Astrocyte (in vitro differentiated cells and primary cell): ENCODE measurements at regions not wholly inside any gene's neighbourhood (a gene's known extent, or its start where the extent isn't known, plus 50 kb on each side); places are given as distances from the start of the nearest gene placed in this dataset.
"Not testable (repeated sequence)": the region's sequence is repeated elsewhere in the genome, so short reads cannot be mapped to it uniquely, and the experiment has no call there.

ENCODE experiments used
- DNase-seq: peaks from one replicate; pipeline ENCODE4 v3.0.0-alpha.2; 2010; ENCODE audit warnings: low read depth
- FAIRE-seq: peaks from 2 replicates; lab custom pipeline; 2011; peaks lifted over from hg19 to GRCh38; lab: Jason Lieb, UNC
- H2AFZ ChIP-seq: 2 replicates; pipeline ENCODE4 v1.6.0; 2012; ENCODE audit warnings: low read depth, low read length, inconsistent platforms
- H3K27ac ChIP-seq: 2 replicates; pipeline ENCODE4 v1.5.1; 2011; ENCODE audit warnings: low read depth, low read length, inconsistent platforms
- H3K27me3 ChIP-seq: 2 replicates; pipeline ENCODE4 v1.6.0; 2011; ENCODE audit warnings: low read length, inconsistent platforms; ENCODE audit not compliant: insufficient read depth
- H3K36me3 ChIP-seq: 2 replicates; pipeline ENCODE4 v1.5.1; 2011; ENCODE audit warnings: low read length, inconsistent platforms; ENCODE audit not compliant: insufficient read depth
- H3K4me1 ChIP-seq: 2 replicates; pipeline ENCODE4 v1.5.1; 2011; ENCODE audit warnings: low read length, inconsistent platforms; ENCODE audit not compliant: insufficient read depth
- H3K4me2 ChIP-seq: 2 replicates; pipeline ENCODE4 v1.6.0; 2012; ENCODE audit warnings: low read length, inconsistent platforms
- H3K4me3 ChIP-seq: 2 replicates; pipeline ENCODE4 v1.5.1; 2011; ENCODE audit warnings: low read depth, mild to moderate bottlenecking, low read length, inconsistent platforms; ENCODE audit not compliant: insufficient read depth
- H3K79me2 ChIP-seq: 2 replicates; pipeline ENCODE4 v1.6.0; 2012; ENCODE audit warnings: mild to moderate bottlenecking, low read length, inconsistent platforms; ENCODE audit not compliant: insufficient read depth
- H3K9ac ChIP-seq: 2 replicates; pipeline ENCODE4 v1.6.0; 2012; ENCODE audit warnings: mild to moderate bottlenecking, low read length, inconsistent platforms
- H3K9me3 ChIP-seq: 2 replicates; pipeline ENCODE4 v1.5.1; 2012; ENCODE audit warnings: low read depth, mild to moderate bottlenecking, low read length, inconsistent platforms; ENCODE audit not compliant: insufficient read depth
- H4K20me1 ChIP-seq: 2 replicates; pipeline ENCODE4 v1.6.0; 2012; ENCODE audit warnings: low read length, inconsistent platforms; ENCODE audit not compliant: insufficient read depth
- H3K27ac Mint-ChIP-seq: one replicate; pipeline ENCODE4 v1.8.0; 2021; ENCODE audit warnings: mild to moderate bottlenecking, mixed read lengths; ENCODE audit not compliant: unreplicated experiment
- H3K27me3 Mint-ChIP-seq: one replicate; pipeline ENCODE4 v1.8.0; 2021; ENCODE audit warnings: low read depth, mixed read lengths; ENCODE audit not compliant: unreplicated experiment
- H3K36me3 Mint-ChIP-seq: one replicate; pipeline ENCODE4 v1.8.0; 2021; ENCODE audit warnings: low read depth, mixed read lengths; ENCODE audit not compliant: unreplicated experiment
- H3K4me1 Mint-ChIP-seq: one replicate; pipeline ENCODE4 v1.8.0; 2021; ENCODE audit warnings: low read depth, mixed read lengths; ENCODE audit not compliant: unreplicated experiment
- H3K4me3 Mint-ChIP-seq: one replicate; pipeline ENCODE4 v1.8.0; 2021; ENCODE audit warnings: mild to moderate bottlenecking, moderate library complexity, mixed read lengths; ENCODE audit not compliant: unreplicated experiment
- H3K9me3 Mint-ChIP-seq: one replicate; pipeline ENCODE4 v1.8.0; 2021; ENCODE audit warnings: mild to moderate bottlenecking, mixed read lengths; ENCODE audit not compliant: unreplicated experiment
- CTCF ChIP-seq: IDR thresholded peaks from 2 replicates; pipeline ENCODE4 v1.5.1; 2011; ENCODE audit warnings: low read depth, mild to moderate bottlenecking, inconsistent platforms, low read length, moderate library complexity; ENCODE audit not compliant: insufficient read depth
- EZH2 ChIP-seq: IDR thresholded peaks from 2 replicates; pipeline ENCODE4 v1.6.1; 2012; ENCODE audit warnings: mild to moderate bottlenecking, low read length, inconsistent platforms; ENCODE audit not compliant: insufficient read depth

GRCh38 chr3:166860217-166860616 is 519.9 kb downstream of the ZBBX start:
- DNase-seq: no peak
- Histone ChIP-seq H3K4me2 (no peak overlapping the region), H3K36me3 (no peaks in the 10 kb centered on the region), H3K9ac (no peak overlapping the region), H3K27me3 (no peaks in the 10 kb centered on the region), H3K9me3 (no peaks in the 10 kb centered on the region), H3K4me1 (no peaks in the 10 kb centered on the region), H3K27ac (no peak overlapping the region), H4K20me1 (no peaks in the 10 kb centered on the region), H2AFZ (no peak overlapping the region), H3K4me3 (no peak overlapping the region), H3K79me2 (no peaks in the 10 kb centered on the region)
- Mint-ChIP-seq H3K36me3 (no peaks in the 10 kb centered on the region), H3K27ac (no peak overlapping the region), H3K4me1 (no peaks in the 10 kb centered on the region), H3K27me3 (no peaks in the 10 kb centered on the region), H3K4me3 (no peak overlapping the region), H3K9me3 (no peaks in the 10 kb centered on the region)
- FAIRE-seq: no peak
- TF ChIP-seq CTCF (no peak), EZH2 (no peak)

GRCh38 chr3:166844329-166844728 is 535.8 kb downstream of the ZBBX start:
- FAIRE-seq: no peak
- H3K27ac Mint-ChIP-seq: no peak overlapping the region
- no peak overlapping the region for H3K4me2 ChIP-seq

GRCh38 chr3:166842784-166843183 is 537.3 kb downstream of the ZBBX start:
- not testable (repeated sequence) for H3K9ac ChIP-seq, DNase-seq, H3K4me2 ChIP-seq, H3K4me1 Mint-ChIP-seq, FAIRE-seq, H3K27me3 Mint-ChIP-seq, H3K79me2 ChIP-seq, H3K27ac Mint-ChIP-seq, H3K4me3 ChIP-seq, H3K36me3 ChIP-seq, H3K9me3 Mint-ChIP-seq, H4K20me1 ChIP-seq, H3K27me3 ChIP-seq, H3K4me3 Mint-ChIP-seq, H3K36me3 Mint-ChIP-seq, H3K4me1 ChIP-seq, H3K27ac ChIP-seq, H3K9me3 ChIP-seq, H2AFZ ChIP-seq

More at GRCh38 chr3:166844329-166844728, 535.8 kb downstream of the ZBBX start:
- no peaks in the 10 kb centered on the region for H3K27me3 Mint-ChIP-seq
- Histone ChIP-seq H3K4me3 (no peak overlapping the region), H2AFZ (no peak overlapping the region), H3K27ac (no peak overlapping the region), H3K36me3 (no peaks in the 10 kb centered on the region), H3K9me3 (peaks cover 2% of the 10 kb centered on the region), H4K20me1 (no peaks in the 10 kb centered on the region), H3K9ac (no peak overlapping the region), H3K4me1 (no peaks in the 10 kb centered on the region), H3K27me3 (no peaks in the 10 kb centered on the region), H3K79me2 (no peaks in the 10 kb centered on the region)
- TF ChIP-seq CTCF (no peak), EZH2 (no peak)
- H3K4me1 Mint-ChIP-seq: no peaks in the 10 kb centered on the region
- no peak overlapping the region for H3K4me3 Mint-ChIP-seq
- H3K36me3 Mint-ChIP-seq: no peaks in the 10 kb centered on the region
- H3K9me3 Mint-ChIP-seq: peaks cover 9% of the 10 kb centered on the region
- no peak for DNase-seq
